B cell (primary cell): ENCODE measurements at regions not wholly inside any gene's neighbourhood (a gene's known extent, or its start where the extent isn't known, plus 50 kb on each side); places are given as distances from the start of the nearest gene placed in this dataset.

Experiments
- CTCF ChIP-seq: fragments of 200-600 bp; IDR thresholded peaks from one replicate; pipeline ENCODE4 v1.8.0; 2022; ENCODE audit warnings: antibody characterized with exemption, mild to moderate bottlenecking
- EZH2 ChIP-seq: IDR thresholded peaks from 2 replicates; pipeline ENCODE4 v1.6.1; 2012; ENCODE audit warnings: borderline replicate concordance, low read depth, mild to moderate bottlenecking, moderate library complexity, low read length; ENCODE audit not compliant: insufficient read depth, poor library complexity, severe bottlenecking

- TF ChIP-seq CTCF (no peak), EZH2 (no peak)
These were observed 141.5 kb downstream of the C6orf118 start for GRCh38 chr6:165167861-165168260.
